ENCODE measurements at regions not wholly inside any gene's neighbourhood (a gene's known extent, or its start where the extent isn't known, plus 50 kb on each side); places are given as distances from the start of the nearest gene placed in this dataset.

DNA sequence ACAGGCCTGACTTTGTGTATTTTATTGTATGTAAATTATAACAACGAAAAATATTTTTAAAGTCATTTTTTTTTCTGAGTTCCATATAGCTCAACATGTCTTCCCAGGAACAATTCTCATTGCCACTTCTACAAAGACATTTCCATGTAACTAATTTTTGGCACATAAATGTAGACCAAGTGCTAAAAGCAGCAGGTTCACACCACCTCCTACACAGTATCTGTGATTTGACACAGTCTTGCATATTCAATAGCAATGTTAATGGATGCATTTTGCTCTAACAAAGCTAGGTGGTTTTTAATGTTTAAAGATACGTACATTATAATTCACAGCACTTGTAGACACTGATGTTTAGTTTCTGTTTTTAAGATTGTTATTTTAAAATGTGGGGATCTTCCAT lies 346.5 kb downstream of the GPAM start:
- FAIRE-seq = no peak

GRCh38 chr10:111837985-111838384 lies 345.6 kb downstream of the GPAM start:
- FAIRE-seq = no peak

GRCh38 chr10:111840546-111840945 lies 343.0 kb downstream of the GPAM start:
- FAIRE-seq = no peak

- FAIRE-seq = no peak
Measured at GRCh38 chr10:111852801-111853200, 330.8 kb downstream of the GPAM start.

DNA sequence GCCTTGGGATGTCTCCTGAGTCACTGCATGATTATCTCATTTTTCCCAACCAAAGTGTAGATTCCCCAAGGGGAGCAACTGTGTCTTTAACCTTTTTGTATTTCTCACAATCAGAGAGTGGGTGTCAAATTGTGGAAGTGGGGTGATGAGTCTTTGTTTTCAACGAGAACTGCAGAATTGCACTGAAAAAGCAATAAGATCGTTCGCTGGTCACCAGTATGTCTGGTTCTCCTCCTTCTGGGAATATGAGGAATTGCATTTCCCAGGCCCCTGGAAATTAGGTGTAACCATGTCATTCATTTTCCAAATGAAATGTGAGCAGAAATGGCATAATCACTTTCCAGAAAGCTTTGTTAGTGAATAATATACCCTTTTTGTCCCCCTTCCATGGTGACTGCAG lies 326.9 kb downstream of the GPAM start:
- FAIRE-seq = no peak

- no peak for FAIRE-seq
Measured at GRCh38 chr10:111865550-111865949, 318.0 kb downstream of the GPAM start.

- no peak for FAIRE-seq
Measured at GRCh38 chr10:111871458-111871857, 312.1 kb downstream of the GPAM start.

- no peak for FAIRE-seq
Measured at GRCh38 chr10:111872591-111872990, 311.0 kb downstream of the GPAM start.

- FAIRE-seq = no peak
Measured at GRCh38 chr10:111873041-111873440, 310.5 kb downstream of the GPAM start.

- no peak for FAIRE-seq
Measured at GRCh38 chr10:111873621-111874135, 309.9 kb downstream of the GPAM start.

GRCh38 chr10:111874576-111874975 lies 309.0 kb downstream of the GPAM start:
- FAIRE-seq = no peak

- no peak for FAIRE-seq
Measured at GRCh38 chr10:111875725-111876124, 307.8 kb downstream of the GPAM start.

DNA sequence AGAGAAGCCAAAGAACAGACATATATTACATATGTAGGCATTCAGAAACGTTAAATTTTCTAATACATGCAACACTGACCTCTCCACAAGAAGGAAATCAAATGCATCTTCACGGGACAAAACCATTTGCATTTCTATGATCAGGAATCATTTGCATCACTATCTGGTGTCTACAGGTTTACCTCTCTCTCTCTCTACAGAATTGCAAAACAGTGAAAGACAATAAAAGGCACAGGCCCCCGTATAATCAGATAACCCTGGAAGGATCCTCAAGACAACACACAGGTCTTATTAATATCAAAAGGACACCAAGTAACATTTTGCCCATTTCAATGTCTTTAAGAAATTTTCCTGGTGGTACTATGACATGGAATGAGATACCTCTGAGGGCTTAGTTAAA lies 306.3 kb downstream of the GPAM start:
- FAIRE-seq = no peak

DNA sequence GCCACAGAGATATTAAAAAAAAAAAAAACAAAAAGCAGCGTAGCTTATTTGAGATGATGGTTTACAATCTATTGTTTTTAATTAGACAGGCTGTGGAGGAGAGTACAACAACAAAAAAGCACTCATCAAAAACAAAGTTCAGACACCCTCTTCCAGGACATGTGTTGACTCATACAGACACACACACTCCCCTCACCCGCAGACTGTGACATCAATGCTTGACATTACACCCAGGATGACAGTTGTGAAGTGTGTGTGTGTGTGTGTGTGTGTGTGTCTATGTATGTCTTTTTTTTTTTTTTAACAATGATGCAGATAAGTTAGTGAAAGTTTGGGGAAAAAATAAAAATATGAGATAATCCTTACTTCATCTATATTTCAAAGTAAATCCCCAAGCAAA lies 303.6 kb downstream of the GPAM start:
- FAIRE-seq = no peak

GRCh38 chr10:111885046-111885445 lies 298.5 kb downstream of the GPAM start:
- FAIRE-seq = no peak

DNA sequence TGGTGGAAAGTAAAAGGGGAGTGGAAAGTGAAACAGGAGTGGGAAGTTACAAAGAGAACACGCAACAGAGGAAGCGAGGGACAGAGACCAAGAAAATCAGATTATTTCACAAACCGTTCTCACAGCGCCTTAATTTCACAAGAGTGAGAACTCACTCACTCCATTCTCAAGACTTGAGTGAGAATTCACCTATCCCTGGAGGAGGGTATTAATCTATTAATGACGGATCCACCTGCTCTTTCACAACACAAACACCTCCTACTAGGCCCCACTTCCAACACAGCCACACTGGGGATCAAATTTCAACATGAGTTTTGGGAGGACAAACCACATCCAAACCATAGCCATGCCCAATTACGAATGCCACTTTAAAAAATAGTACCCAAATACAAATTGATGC lies 297.6 kb downstream of the GPAM start:
- FAIRE-seq = no peak

- no peak for FAIRE-seq
Measured at GRCh38 chr10:111887266-111887665, 296.3 kb downstream of the GPAM start.

DNA sequence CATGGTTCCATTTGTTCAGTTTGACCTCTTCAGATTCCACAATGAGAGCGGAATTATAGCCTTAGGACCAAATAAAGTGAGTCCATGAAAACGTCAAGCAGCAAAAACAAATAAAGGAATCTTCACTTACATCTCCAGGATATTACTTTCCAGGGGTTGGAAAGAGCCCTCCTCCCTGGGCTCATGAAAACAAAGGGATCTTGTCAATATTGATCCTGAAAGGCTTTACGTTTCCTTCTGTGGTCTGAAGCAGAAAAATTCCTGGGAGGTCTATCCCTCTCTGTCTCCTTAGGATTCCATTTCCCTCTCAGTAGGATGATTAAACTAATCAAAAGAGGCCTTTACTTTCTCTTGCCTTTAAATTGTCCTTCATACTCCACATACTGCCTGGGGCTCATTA lies 293.5 kb downstream of the GPAM start:
- no peak for FAIRE-seq

- no peak for FAIRE-seq
Measured at GRCh38 chr10:111916011-111916410, 267.6 kb downstream of the GPAM start.

DNA sequence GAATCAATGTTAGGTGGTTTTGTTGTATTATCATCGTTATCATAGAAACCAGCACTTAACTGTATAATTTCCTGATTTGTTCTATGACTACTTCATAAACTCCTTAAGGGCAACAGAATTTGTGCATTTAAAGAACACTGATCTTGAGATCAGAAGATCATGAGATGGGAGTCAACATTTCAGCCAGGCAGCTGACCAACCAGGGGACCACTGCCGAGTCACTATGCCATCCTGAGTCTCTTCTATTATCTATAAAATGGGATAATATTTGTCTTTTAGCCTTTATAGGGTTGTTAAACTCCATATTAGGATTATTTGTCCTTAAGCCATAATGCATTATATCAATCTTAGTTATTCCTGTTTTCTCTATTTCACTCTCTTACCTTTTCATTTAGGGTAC lies 261.7 kb downstream of the GPAM start:
- FAIRE-seq = no peak

GRCh38 chr10:111923032-111923431 lies 260.5 kb downstream of the GPAM start:
- no peak for FAIRE-seq

GRCh38 chr10:111926286-111926685 lies 257.3 kb downstream of the GPAM start:
- no peak for FAIRE-seq

- no peak for FAIRE-seq
Measured at GRCh38 chr10:111933937-111934336, 249.6 kb downstream of the GPAM start.

DNA sequence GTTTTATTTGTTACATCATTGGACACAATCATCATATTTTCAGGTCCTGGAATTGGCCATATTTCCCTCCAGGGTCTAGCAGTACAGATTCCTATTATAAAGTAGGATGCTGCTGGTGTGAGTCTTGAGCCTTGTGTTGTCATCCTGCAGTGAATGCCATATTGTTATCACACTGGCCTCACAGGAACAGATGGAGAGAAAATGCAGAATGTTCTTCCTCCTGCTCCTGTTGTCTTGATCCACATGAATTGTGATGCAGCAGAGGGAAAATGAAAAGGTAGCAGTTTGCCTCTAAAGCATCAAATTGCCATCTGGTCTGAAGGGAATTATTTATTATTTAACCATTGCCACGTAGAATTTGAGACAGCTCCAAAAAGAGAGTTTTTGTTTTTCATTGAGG lies 248.6 kb downstream of the GPAM start:
- FAIRE-seq = no peak

DNA sequence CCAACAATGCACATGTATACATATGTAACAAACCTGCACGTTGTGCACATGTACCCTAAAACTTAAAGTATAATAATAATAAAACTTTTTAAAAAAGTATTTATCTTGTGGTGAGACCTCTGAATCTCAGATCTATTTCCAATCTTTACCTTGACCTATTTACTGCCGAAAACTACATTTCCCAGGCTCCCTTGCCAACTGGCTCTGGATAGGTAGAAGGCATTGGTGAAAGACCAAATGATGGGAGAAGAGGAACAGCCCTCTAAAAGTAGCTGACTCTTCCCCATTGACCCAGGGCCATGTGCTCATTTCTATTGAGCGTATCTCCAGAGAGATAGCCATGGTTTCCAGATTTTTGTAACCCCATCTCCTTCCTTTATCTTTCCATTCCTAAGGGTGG lies 247.4 kb downstream of the GPAM start:
- no peak for FAIRE-seq

- FAIRE-seq = no peak
Measured at GRCh38 chr10:111944331-111944730, 239.2 kb downstream of the GPAM start.

All from colon (tissue), 2 donors.